M059J (cell line): ENCODE measurements at regions not wholly inside any gene's neighbourhood (a gene's known extent, or its start where the extent isn't known, plus 50 kb on each side); places are given as distances from the start of the nearest gene placed in this dataset.
A peak's percentile ranks its signal among the peaks of the same experiment; 100 is the strongest.

ENCODE experiments used
- DNase-seq: peaks from one replicate; pipeline ENCODE4 v3.0.0-alpha.2; 2012; ENCODE audit warnings: low read depth

DNA sequence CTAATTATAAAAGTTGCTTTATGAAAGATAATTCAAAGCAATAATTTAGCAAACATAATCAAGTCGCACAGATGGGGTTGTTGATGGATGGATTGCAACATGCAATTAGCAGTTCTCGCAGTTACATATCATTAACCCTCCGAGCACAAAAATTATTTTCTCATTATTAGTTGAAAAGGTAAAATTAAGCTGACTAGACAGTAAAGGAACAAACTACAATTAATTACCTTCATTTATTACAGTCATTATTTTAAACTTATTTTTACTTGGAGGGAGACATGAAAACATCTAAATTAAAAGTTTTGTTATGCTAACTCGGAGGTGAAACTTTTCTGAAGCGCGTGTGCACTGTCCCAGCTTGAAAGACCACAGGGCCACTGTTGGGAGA is 146.9 kb downstream of the PHETA1 start:
- no peak for DNase-seq

DNA sequence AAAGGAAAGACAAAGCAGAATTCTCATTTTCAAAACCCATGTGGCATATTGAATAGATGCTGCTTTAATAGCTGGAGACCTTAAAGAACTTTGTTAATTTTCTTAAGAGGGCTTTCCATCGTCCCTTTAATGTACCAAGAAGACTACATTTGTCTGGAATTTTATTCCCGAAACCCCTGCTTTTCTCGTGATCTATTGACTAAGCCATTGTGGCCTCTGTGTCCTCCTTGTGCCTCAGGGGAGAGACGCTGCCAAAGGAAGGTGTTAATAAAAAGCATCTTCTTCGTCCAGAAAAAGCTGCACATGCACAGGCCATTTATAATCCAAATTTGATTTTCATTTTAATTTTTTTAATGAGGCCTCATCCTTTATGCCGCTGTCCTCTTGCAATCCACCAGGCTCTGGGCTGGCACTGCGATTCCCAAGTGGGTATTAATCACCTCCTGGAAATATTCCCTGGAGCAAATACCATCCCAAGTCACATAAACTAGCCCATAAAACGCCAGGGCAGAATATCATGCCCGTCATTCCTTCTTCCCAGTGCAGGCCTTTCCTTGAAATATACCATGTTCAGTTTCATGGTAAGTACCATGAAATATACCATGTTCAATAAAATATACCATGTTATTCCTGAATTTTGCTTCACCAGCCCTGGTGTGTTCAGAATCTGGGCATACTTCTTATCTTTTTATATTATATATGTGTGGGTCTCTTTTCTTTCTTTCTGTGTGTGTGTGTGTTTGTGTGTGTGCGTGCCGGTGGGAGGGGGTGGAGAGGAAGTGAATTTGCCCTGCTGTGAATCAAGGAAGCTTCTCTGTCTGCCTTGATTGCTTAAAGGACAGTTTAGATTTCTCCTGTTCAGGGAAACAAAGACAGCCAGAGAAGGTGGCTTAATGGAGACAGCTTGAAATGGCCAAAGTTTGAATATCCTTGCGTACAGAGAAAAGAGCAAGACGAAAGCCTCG is 147.6 kb downstream of the PHETA1 start:
- DNase-seq = peak; percentile 8

DNA sequence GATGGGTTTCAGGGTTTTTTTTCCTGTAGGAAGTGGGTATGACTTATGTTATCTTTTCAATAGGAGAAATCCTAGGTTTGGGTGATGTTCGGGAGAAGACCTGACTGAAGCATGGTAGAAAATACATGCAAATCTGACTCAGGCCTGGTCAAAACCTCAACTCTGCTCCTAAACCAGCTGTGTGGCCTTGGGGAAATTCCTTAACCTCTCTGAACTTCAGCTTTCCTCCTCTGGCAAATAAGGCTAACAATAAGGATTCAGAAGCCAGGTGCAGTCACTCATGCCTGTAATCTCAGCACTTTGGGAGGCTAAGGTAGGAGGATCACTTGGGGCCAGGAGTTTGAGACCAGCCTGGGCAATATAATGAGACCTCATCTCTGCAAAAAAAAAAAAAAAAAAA is 148.5 kb downstream of the PHETA1 start:
- no peak for DNase-seq

DNA sequence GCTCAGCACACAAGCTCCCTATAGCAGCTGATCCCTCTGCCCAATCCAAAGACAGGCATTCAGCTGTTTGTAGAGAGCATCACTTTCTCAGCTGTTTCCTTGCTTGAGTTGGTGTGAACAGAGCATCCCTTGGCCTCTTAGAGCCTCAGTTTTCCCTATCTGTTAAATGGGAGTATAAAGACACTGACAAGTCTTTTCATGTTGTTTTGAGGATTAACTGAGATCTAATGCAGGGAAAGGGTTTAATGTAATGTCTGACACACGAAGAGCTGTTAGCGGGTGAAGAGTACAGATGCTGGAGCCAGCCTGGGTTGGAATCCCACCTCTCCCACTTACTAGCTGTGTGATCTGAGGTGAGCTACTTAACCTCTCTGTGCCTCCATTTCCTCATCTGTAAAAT is 149.5 kb downstream of the PHETA1 start:
- DNase-seq = no peak

DNA sequence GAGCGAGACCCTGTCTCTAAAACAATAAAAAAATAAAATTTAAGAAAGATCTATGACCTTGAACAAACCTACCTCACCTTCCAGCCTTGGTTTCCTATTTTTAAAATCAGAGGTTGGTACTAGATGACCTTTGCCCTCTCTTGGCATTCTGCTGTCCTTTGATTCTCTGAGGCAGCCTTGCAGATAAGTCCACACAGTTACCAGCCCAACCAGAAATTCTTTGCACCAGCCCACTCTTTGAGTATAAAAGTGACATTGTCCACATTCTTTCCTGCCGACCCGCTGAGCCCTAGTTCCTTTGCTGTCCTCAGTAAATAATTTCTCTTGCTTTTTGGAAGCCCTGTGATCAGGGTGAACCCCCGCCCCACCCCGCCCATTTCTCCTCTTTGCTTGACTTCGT is 150.4 kb downstream of the PHETA1 start:
- DNase-seq = no peak

DNA sequence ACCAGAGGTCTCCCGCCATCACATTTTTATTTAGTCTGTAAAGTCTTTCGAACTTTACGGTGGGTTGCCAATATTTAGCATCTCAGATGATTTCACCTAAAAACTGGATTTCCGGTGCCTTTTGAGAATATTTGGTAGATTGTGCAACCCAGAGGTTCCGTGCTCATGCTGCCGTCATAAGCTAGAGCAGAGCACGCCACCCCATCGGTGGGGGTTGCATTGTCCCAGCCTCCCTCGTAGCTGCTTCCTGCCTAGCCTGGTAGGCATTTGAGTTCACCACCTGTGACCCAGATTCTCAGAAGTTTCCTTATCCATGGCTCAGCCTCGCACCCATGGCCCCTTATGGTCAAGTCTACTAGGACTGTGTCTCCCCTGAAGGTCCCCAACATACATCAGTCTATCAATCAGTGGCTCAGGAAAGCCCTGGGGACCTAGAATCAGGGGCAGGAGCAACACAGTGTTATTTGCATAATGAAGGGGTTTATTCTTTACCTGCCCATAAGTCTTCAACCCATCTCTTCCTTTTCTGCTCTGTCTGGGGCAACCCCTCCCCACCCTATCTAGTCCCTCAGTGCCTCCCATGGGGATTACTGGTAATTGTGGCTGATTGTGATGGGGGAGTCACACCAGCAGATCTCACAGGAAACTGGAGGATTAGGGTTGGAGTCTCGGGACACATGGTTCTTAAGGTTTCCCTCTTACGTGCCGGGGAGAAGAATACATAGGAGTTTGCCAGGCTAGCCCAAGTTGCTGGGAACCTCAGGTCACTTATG is 152.3 kb downstream of the PHETA1 start:
- DNase-seq = no peak

DNA sequence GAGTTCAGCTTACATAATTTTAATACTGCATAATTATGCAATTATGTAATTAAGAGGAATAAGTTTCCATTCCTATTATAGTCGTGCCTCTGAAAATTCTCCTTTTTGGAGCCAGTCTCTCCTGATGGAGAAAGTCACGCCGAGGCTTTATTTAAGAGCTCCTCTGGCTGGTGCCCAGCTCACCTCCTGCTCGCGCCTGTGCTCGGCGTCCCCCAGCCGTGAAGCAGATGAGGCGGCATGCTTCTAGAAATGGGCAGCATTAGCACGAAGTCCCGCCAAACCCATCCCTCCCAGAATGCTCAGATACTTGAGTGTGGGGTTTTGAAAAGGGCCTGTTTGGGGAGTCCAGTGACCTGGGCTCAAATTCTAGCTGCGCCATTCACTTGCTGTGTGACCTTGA is 153.0 kb downstream of the PHETA1 start:
- DNase-seq = no peak

DNA sequence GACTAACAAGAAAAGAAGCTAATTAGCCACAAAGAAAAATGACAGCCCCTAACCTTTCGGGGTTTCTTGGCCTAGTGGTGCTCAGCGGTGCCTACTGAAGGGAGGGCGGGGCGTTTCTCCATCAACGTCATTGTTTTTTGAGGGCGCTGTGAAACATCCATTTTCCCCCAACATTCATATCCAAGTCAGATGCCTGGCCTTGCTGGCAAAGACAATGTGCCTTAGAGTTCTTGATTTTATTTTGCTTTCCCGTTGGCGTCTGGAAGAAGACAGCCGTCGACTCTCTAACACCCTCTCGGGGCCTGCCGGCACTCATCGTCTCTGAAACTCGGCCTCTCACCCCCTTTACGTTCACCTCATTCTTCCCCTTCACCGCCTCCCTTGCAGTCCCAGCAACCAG is 154.5 kb downstream of the PHETA1 start:
- DNase-seq = no peak

DNA sequence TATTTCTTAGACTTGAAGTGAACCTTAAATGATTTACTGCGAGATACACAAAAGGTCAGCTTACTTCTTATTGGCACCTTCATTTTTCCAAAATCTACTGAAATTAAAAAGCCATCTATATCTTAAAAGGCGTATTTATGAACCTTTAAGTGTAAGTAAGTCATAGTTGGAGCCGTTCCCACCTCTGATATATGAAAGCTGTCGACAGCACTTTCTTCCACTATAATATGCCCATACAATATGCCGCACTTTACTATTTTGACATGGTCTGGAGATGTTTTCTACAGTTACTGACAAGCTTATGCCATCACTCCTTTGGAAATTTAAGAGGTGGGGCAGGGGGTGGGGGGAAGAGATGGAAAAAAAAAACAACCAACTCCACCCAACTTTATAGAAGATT is 155.3 kb downstream of the PHETA1 start:
- no peak for DNase-seq

DNA sequence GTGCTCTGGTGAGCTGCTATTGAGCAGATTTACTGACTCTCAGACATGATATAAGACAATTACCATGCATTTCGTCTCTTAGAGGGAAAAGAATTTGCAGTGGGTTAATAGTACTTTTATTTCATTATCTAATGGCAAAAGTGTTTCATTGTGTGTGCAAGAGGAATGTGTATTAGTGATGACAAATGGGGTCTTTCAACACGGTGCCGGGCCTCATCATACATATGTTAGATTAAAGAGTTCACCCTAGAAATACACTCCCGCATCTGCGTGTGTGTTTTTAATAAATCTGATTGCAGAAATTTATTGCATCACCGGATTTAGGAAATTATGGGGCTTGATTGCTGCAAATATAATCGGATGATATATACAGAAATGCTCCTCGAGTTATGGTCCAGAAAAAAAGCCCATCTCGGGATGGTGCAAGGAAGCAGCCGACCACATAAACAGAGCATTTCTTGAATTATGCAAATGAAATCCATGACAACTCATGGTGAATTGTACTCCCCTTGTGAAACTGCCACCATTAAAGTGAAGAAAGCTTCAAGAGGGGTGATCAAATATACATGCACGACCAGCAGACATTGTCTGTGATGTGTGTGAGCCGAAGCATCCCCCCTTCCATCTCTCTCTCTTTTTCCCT is 156.0 kb downstream of the PHETA1 start:
- DNase-seq = no peak

DNA sequence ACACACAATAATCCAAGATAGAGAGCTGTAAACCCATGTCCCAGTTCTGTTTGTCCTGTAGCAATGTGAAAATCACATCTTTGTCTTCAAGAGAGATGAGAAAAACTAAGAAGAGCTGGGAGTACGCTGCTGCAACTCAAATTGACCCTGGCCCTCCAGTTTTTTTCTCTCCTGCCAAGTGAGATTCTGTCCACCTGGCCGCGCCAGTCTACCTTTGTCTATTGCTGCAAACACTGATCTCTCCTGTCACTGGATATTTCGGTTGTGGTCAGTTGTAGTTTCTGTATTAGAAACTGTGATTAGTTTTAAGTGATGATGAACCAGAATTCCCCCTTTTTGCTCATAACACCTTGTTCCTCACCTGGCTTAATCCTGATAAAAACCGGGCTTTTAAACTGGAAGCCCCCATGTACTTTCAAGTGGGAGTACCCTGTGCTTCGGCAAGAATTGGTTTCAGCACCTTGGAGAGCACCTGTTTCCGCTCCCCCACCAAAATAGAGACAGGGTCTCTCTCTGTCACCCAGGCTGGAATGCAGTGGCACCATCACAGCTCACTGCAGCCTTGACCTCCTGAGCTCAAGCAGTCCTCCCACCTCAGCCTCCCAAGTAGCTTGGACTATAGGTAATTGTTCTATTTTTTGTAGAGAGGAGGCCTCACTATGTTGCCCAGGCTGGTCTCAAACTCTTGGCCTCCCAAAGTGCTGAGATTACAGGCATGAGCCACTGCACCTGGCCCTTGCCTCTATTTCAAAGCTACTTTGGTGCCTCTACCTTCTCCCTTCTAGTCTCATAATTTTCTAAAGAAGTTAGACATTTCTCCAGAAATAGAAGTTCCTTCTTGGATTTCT is 156.8 kb downstream of the PHETA1 start:
- DNase-seq = no peak

DNA sequence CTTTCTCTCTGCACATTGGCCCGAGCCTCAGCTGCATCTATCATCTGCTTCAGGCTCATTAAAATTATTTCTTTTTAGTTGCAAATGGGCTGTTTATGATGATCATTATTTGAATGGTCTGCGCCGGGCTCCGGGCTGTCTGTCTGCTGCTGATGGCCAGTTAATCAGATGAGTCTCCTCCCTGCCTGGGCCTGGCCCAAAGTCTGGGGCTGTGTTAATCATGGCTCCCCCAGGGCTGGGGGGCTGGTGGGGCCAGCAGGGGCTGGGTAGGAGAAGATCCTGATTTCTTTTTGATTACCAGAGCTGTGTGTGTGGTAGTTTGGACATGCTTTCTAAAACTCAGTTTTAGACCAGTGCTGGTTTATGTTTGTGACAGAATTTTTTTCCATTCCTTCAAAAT is 159.1 kb downstream of the PHETA1 start:
- no peak for DNase-seq

DNA sequence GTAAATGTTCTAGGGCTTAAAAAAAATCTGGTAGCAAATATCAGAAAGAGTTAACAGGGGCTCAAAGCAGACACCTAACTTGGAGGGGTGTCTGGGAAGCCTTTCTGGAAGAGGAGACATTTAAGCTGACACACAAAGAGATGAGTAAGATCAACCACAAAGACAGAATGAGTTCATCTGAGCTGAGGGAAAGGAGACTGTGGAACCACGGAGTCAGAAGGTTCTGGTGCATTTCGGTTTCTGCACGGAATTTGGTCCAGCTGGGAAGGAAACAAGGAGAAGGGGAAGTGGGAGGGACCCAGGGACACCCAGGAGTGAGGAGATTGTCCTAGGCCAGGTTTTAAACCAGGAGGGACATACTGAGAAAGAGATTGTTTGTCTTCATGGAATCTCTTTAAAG is 161.1 kb downstream of the PHETA1 start:
- DNase-seq = no peak

DNA sequence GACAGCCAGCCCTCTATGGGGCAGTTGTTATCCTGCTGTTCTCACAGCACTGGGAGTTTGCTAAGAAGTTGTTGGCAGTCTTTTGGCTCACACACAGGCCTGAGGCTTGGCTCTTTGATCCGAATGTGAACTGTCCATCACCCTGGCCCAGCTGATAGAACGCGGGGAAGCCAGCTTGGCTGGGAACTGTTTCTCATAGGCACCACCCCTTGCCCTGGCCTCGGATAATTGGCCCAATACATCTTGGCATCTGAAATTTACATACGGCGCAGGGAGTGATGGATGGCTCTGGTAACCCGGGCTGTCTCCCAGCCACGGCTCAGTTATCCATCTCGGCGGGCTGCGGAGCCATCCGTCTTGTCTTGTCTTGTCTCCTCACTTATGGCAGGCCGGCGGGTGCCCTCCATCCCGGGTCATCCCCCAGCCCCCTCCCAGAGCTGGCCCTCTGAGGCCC is 164.1 kb downstream of the PHETA1 start:
- DNase-seq = no peak

DNA sequence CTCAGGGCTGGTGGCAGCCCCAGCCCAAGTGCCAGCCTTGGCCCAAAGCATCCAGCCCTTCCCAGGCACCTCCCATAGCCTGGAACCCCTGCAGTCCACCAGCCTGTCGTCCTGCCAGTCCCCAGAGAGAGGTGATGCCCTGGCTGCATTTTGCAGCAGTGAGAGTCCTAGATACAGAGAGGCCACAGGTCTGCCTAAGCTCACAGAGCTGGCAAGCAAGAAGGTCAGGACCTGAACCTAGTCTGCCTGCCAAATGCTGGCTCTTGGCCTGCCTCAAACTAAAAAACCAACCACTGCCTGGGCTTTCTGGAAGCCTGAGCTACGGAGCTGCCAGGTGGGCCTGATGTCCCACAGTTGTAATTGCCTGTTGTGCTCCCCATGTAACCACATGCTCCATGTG is 164.9 kb downstream of the PHETA1 start:
- DNase-seq = no peak

DNA sequence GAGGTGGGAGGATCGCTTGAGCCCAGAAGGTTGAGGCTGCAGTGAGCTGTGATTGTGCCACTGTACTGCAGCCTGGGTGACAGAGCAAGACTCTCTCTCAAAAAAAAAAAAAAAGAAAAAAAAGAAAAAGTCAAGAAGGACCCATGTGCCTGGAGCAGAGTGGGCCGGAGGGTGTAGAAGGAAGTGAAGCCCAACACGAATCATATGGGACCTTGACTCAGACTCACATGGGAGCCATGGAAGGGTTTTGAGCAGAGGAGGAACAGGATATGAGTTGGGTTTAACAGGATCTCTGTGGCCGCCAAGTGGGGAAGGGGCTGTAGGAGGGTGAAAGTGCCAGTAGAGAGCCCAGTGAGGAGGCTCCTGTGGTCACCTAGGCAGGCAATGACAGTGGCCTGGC is 165.4 kb downstream of the PHETA1 start:
- no peak for DNase-seq

DNA sequence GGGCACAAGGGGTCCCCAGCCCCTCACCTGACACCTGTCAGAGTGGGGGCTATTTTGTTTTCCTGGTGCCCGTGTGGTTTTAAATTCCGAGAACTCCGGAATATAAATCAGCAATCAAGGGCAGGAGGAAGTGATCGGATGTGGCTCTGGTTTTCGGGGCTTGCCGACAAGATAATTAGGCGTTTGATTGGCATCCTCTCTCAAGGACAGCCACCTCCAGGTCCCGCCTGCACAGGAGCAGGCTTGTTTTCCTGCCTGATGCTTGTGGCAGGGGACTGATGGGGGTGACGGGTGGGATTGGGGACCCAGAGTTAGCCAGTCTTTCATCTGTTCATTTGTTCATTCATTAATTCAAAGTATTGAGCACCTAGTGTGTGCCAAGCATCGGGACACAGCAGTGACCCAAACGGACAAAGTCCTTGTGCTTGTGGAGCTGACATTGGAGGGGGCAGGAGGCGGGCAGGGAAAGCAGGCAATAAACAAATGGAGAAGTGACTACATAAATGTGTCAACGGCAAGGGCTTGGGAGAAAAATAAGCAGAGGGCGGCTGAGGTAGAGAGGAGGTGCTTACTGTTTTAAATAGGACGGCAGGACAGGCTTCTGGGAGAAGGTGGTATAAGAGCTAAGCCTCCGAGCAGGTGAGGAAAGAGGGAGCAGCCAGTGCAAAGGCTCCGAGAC is 166.5 kb downstream of the PHETA1 start:
- no peak for DNase-seq

DNA sequence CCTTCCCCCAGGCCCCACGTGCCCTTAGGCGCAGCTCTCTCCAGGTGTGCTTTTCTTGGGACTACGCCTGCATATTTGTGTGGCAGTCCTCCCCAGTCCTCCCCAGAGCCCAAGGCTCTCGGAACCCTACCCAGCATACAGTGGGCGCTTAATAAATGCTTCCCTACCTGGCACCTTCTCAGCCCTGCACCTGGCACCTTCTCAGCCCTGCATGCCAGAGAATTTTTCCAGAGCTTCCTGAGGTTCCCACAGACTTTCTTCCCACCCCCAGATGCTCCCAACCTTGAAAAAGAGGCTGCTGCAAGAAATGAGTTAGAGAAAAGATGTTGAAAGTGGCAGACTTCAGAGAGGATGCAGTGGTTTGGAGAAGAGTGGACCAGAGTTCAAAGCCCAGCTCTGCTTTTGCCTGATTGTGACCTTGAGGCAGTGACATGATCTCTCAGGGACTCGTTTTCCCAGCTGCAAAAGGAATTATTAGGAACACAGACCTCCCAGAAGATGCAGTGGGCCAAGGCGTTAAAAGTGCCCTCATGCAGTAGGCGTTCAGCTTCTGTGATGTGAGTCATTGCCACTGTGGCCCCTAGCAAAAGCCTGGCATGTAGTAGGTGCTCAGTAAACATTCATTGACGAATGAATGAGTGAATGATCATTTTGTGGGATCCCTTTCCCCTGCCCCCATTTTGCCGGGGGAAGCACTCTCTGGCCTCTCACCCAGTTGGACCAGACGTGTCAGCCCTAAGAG is 167.2 kb downstream of the PHETA1 start:
- no peak for DNase-seq

DNA sequence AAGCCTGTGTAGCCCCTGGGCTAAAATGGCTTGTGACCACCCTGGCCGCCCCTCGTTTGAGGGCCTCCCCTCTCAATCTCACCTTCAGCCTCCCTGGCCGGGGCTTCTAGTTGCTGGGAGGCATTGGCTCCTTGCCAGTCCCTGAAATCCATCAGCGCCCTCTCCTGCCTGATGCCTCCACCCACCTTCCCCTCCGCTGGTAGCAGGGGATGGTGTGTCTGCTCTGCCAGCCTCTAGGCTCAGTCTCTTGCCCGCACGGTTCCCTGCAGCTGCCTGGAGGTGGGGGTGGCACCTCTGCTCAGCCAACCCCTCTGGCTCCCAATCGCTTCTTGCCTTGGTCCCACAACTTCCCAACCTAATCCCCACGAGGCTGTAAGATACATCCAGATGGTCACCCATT is 167.9 kb downstream of the PHETA1 start:
- no peak for DNase-seq

DNA sequence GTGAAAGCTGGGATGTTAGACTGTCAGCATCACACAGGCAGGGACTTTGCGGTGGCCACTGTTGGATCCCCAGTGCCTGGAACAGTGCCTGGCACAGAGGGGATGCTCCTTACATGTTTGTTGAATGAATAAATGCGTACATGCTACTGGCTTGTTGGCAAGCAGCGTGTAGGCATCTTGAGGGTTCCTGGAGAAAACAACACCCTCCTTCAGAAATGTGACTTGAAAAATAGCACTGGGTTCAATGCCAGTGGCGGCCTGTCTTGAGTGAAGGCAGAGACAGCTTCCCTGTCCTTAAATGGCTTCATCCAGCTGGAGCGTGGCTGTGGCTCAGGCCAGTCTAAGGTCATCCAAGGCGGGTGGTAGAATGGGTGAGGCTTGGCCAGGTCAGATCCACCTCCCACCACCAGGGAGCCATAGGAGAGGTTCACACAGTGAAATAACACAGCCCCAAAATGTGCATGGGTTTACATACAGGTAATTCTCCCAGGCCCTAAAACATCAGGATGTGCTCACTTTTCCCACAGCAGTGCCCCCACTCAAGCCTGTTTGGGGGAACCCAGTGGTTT is 171.4 kb downstream of the PHETA1 start:
- DNase-seq = no peak
